RWPE1 (cell line): ENCODE measurements at regions not wholly inside any gene's neighbourhood (a gene's known extent, or its start where the extent isn't known, plus 50 kb on each side); places are given as distances from the start of the nearest gene placed in this dataset.

Experiments
- CTCF ChIA-PET: fragments of 350-600 bp; sonication (Branson Sonifier 250); formaldehyde crosslinking; extraction: SDS; loops from one replicate; lab custom pipeline; 2021; lab: Yijun Ruan, JAX
- POLR2A ChIA-PET: fragments of 400-600 bp; formaldehyde crosslinking; extraction: SDS; loops from one replicate; lab custom pipeline; 2020; ENCODE audit warnings: antibody characterized with exemption; ENCODE audit not compliant: low non-redundant PET; lab: Yijun Ruan, JAX
- DNase-seq: peaks from one replicate; pipeline ENCODE4 v3.0.0; 2012; ENCODE audit warnings: low spot score
- H3K27ac ChIP-seq: fragments of 450-650 bp; 2 replicates; pipeline ENCODE4 v1.5.1; 2017
- TF ChIP-seq, protein P1 (sequence below): fragments of 450-650 bp; conservative IDR thresholded peaks from 2 replicates; pipeline ENCODE4 v1.5.1; 2017; ENCODE audit warnings: low read depth, mild to moderate bottlenecking

DNA sequence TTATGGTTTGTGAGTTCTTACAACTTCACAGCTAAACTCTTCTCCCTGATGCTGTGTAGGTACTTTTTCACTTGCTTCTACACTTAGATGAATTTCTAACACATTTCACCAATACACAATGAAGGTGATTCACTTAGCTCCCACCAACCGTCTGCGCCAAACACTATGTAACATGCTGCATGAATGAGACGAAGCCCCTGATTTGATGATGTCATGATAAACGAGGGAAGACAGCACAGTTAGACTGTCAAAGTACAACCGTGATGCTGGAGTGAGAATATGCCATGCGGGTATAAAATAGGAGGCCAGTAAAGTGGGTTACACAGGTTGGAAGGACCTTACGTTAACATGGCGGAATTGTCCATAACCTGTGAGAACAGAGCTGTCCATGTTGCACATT, 100.8 kb downstream of the KCNA4 start:
- TF ChIP-seq, protein P1, sequence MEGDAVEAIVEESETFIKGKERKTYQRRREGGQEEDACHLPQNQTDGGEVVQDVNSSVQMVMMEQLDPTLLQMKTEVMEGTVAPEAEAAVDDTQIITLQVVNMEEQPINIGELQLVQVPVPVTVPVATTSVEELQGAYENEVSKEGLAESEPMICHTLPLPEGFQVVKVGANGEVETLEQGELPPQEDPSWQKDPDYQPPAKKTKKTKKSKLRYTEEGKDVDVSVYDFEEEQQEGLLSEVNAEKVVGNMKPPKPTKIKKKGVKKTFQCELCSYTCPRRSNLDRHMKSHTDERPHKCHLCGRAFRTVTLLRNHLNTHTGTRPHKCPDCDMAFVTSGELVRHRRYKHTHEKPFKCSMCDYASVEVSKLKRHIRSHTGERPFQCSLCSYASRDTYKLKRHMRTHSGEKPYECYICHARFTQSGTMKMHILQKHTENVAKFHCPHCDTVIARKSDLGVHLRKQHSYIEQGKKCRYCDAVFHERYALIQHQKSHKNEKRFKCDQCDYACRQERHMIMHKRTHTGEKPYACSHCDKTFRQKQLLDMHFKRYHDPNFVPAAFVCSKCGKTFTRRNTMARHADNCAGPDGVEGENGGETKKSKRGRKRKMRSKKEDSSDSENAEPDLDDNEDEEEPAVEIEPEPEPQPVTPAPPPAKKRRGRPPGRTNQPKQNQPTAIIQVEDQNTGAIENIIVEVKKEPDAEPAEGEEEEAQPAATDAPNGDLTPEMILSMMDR, result no peak
- no peak for DNase-seq
- CTCF ChIA-PET, result no interaction called here
- no peak overlapping the region for H3K27ac ChIP-seq
- POLR2A ChIA-PET, result no interaction called here

DNA sequence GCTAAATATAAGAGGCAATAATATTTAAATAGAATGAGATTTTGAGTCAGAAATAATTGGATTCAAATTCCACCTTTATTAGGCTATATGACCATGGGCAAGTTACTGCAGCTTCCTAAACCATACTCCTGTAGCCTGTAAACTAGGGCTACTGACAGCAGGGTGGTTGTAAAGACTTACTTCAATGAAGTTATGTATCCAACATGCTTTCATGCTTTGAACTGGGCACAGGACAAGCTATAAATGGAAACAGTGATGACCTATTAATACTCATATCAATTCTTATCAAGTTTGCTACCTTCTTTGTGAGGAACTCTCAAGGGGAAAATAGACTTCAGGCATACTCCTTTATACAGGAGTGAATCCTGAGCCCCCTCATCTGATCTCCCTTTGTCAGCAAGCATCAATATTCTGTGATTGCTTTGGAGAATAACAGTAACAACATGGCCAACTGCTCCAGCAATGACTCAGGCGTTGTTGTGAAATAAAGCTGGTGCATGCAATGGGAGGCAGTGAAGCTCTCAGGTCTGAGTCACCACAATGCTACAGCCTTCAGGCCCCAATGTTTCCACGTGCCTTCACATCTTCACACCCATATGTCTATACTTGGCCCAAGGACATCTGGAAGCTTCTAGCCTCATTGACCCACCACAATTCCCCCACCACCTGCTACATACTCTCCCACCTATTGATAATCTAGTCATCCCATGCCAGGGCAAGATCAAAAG, 102.5 kb downstream of the KCNA4 start:
- POLR2A ChIA-PET, result no interaction called here
- TF ChIP-seq, protein P1, result no peak
- H3K27ac ChIP-seq, result no peak overlapping the region
- DNase-seq, result peak; percentile 62
- CTCF ChIA-PET, result interaction anchor here (0.7 kb wide), 2 partner anchors 215 to 991 kb away, joined by 3 read pairs; no protein-coding TSS in a partner anchor

DNA sequence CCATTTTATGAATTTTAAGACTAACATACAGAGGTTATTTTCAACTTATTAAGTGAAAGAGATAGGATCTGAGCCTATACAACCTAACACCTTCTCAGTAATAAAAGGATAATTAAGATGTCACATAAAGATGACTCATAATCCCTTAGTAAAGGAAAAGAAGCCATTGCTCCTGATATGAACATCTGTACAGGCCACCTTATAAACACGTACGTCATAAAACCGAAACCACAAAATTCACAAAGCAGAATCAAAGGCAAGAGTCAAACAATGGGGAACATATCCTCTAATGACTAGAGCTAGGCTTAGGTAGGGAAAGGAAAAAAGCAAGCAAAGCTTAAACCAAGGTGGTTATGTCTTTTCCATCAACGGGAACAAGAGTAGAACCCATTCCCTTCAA, 103.5 kb downstream of the KCNA4 start:
- ChIA-PET POLR2A (no interaction called here), CTCF (no interaction called here)
- no peak overlapping the region for H3K27ac ChIP-seq
- TF ChIP-seq, protein P1, result no peak
- DNase-seq, result no peak

DNA sequence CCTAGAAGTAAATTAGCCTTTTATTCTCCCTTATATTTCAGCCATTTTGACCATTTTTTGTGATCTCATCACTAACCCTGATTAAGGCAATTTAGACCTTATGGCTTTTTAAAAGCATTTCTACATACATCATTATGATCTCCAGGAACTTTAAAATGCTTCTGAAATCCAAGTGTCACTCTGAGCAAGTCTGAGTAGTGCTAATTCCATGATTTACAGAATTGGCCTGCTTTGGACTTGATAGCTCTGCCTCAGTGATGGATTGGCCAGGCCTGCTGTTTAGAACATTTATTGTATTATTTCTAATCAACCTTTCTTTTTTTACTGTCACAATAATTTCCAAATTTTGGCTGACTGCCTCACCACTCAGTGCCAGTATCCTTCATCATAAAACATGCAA, 116.4 kb downstream of the KCNA4 start:
- TF ChIP-seq, protein P1, result no peak
- ChIA-PET CTCF (no interaction called here), POLR2A (no interaction called here)
- DNase-seq, result no peak
- H3K27ac ChIP-seq, result no peak overlapping the region

DNA sequence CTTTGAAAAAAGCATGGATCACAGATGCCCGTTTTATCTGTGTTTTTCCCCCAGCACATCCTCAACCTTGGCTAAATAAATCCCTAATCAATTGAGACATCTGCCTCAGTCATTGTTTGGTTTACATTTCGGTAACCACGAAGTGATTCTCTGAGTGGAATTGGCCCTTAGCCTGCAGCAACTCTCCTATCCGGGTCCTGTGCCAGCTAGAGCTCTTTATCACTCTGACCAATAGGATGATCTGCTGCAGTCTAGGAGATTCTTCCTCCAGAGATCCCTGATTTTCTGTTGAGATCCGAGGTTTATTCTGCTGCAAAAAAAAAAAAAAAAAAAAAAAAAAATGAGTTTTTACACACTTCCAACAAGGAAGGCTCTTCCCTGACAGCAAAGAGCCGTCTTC, 137.3 kb downstream of the KCNA4 start:
- POLR2A ChIA-PET, result interaction anchor here (0.7 kb wide), 1 partner anchor 106 kb away, joined by 4 read pairs; no protein-coding TSS in a partner anchor
- TF ChIP-seq, protein P1, result no peak
- no peak overlapping the region for H3K27ac ChIP-seq
- CTCF ChIA-PET, result no interaction called here
- DNase-seq, result no peak

DNA sequence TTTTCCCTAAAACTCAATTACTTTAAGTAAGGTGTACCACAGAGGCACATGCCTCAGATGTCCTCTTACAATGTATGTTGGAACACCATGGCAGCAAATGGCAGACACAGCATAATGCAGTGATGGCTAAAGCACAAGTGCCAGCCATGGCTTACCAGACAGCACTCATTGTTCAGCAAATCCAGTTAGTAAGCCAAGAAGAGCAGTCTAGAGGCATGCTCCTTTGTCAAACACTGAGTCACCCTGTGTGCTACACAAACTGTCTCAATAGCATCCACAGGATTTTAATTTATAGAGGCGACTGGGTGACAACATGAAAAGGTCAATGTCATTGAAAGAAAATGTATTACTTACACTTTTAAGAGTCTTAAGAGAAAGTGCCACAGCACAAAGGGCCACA, 140.6 kb downstream of the KCNA4 start:
- ChIA-PET CTCF (no interaction called here), POLR2A (no interaction called here)
- no peak for DNase-seq
- TF ChIP-seq, protein P1, result no peak
- no peak overlapping the region for H3K27ac ChIP-seq
